Renal cortical epithelial cell (primary cell): ENCODE measurements at regions not wholly inside any gene's neighbourhood (a gene's known extent, or its start where the extent isn't known, plus 50 kb on each side); places are given as distances from the start of the nearest gene placed in this dataset.

Experiments
- DNase-seq: peaks from one replicate; pipeline ENCODE4 v3.0.0-alpha.2; 2011; ENCODE audit warnings: low read depth

GRCh38 chr14:100381395-100382105 is 58.4 kb downstream of the SLC25A47 start:
- no peak for DNase-seq

GRCh38 chr14:100382106-100382455 is 58.9 kb downstream of the SLC25A47 start:
- DNase-seq: no peak

GRCh38 chr14:100383727-100384158 is 60.6 kb downstream of the SLC25A47 start:
- no peak for DNase-seq

GRCh38 chr14:100384277-100384676 is 61.1 kb downstream of the SLC25A47 start:
- DNase-seq: no peak

GRCh38 chr14:100384819-100385813 is 62.0 kb downstream of the SLC25A47 start:
- DNase-seq: peak; percentile 70

- no peak for DNase-seq
These were observed 63.0 kb downstream of the SLC25A47 start for GRCh38 chr14:100386121-100386520.

- no peak for DNase-seq
These were observed 63.7 kb downstream of the SLC25A47 start for GRCh38 chr14:100386846-100387245.

GRCh38 chr14:100387450-100387849 is 64.3 kb downstream of the SLC25A47 start:
- DNase-seq: no peak

- no peak for DNase-seq
These were observed 65.2 kb downstream of the SLC25A47 start for GRCh38 chr14:100388103-100389054.

GRCh38 chr14:100389497-100390104 is 66.5 kb downstream of the SLC25A47 start:
- DNase-seq: no peak

- no peak for DNase-seq
These were observed 68.0 kb downstream of the SLC25A47 start for GRCh38 chr14:100391173-100391572.

GRCh38 chr14:100391724-100392123 is 68.6 kb downstream of the SLC25A47 start:
- no peak for DNase-seq

GRCh38 chr14:100392356-100392755 is 69.2 kb downstream of the SLC25A47 start:
- no peak for DNase-seq

GRCh38 chr14:100393362-100393761 is 70.2 kb downstream of the SLC25A47 start:
- no peak for DNase-seq

GRCh38 chr14:100393906-100394732 is 71.0 kb downstream of the SLC25A47 start:
- DNase-seq: no peak

GRCh38 chr14:100394886-100395672 is 71.9 kb downstream of the SLC25A47 start:
- DNase-seq: no peak

GRCh38 chr14:100396266-100396795 is 73.2 kb downstream of the SLC25A47 start:
- no peak for DNase-seq

GRCh38 chr14:100397005-100397404 is 73.9 kb downstream of the SLC25A47 start:
- DNase-seq: no peak

- DNase-seq: peak; percentile 85
These were observed 74.9 kb downstream of the SLC25A47 start for GRCh38 chr14:100398044-100398443.
